ENCODE measurements at regions not wholly inside any gene's neighbourhood (a gene's known extent, or its start where the extent isn't known, plus 50 kb on each side); places are given as distances from the start of the nearest gene placed in this dataset.

DNA sequence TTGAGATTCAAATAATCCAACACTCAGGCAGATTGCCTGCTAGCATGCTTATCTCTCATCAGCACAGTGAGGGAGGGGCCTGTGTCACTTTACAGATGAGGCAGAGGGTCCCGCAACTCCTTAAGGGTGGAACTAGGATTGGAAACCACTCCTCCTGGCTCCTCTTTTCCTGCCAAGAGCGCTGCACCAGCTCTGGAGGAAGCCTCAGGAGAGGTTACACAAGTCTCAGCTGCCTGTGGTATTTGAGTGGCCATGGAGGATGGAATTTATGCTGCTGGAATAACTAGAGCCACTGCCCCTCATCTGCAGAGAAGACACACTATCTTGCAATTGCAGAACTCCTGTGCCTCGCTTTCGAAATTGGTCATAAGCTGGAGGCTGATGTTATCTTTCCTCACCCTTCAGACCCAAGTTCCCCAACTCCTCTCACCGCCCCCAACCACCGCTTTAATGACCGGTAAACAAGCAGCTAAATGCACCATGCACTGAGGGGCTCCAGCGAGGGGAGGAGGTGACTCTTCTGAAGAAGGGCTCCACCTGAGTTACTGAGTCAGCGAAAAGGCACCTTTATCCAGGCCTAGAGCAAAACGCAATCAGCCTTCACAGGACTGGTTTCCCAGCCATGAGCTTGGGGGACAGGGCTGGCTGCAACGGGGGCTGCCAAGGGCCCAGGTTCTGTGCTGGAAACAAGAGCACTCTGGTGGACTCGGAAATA is 245.8 kb downstream of the SOX11 start:
- TF ChIP-seq ZFX (IDR thresholded peaks at IDR 0.05; ENCODE audit: borderline replicate concordance), result no peak
- TF ChIP-seq, protein P1, sequence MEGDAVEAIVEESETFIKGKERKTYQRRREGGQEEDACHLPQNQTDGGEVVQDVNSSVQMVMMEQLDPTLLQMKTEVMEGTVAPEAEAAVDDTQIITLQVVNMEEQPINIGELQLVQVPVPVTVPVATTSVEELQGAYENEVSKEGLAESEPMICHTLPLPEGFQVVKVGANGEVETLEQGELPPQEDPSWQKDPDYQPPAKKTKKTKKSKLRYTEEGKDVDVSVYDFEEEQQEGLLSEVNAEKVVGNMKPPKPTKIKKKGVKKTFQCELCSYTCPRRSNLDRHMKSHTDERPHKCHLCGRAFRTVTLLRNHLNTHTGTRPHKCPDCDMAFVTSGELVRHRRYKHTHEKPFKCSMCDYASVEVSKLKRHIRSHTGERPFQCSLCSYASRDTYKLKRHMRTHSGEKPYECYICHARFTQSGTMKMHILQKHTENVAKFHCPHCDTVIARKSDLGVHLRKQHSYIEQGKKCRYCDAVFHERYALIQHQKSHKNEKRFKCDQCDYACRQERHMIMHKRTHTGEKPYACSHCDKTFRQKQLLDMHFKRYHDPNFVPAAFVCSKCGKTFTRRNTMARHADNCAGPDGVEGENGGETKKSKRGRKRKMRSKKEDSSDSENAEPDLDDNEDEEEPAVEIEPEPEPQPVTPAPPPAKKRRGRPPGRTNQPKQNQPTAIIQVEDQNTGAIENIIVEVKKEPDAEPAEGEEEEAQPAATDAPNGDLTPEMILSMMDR (IDR thresholded peaks at IDR 0.05), result no peak
- H3K27ac ChIP-seq, result no peak overlapping the region

GRCh38 chr2:5938566-5938896 is 246.3 kb downstream of the SOX11 start:
- TF ChIP-seq, protein P1 (IDR thresholded peaks at IDR 0.05), result no peak
- TF ChIP-seq ZFX (IDR thresholded peaks at IDR 0.05; ENCODE audit: borderline replicate concordance), result no peak
- H3K27ac ChIP-seq, result no peak overlapping the region

DNA sequence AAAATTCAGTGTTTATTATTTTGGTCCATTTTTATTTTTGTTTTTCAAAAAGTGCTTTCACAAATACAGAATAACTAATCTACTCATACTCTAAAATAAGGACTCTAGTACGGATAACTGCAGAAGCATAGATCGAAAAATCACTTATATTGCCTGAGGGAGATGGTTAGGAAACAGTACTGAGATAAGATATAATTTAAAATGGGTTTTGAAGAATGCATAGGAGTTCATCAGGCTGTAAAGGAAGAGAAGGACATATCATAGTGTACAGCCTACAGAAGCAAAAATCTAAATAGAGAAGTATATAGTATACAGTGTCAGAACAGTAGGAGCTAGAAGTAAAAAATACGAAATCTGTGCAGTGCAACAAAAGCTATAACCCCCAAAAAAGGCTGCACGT is 247.4 kb downstream of the SOX11 start:
- no peak overlapping the region for H3K27ac ChIP-seq
- no peak for TF ChIP-seq ZFX (IDR thresholded peaks at IDR 0.05; ENCODE audit: borderline replicate concordance)
- TF ChIP-seq, protein P1 (IDR thresholded peaks at IDR 0.05), result no peak

GRCh38 chr2:5940596-5941535 is 248.7 kb downstream of the SOX11 start:
- TF ChIP-seq, protein P1 (IDR thresholded peaks at IDR 0.05), result no peak
- TF ChIP-seq ZFX (IDR thresholded peaks at IDR 0.05; ENCODE audit: borderline replicate concordance), result no peak
- H3K27ac ChIP-seq, result no peak overlapping the region

DNA sequence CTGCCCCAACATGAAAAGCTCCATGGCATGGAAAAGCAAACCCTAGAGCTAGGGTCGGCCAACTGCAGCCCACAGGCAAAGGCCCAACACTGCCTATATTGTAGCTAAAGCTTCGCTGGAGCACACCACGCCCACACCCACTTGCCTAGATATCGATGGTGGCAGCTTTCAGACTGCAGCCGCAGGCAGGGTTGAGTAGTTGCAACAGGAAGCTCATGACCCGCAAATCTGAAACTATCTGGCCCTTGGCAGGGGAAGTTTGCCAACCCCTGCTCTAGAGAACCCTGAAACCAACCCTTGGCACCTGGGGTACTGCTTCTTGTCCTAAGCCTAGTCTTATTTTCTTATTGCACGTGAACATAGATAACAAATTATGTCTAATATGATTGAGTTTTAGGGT is 250.0 kb downstream of the SOX11 start:
- TF ChIP-seq, protein P1 (IDR thresholded peaks at IDR 0.05), result no peak
- no peak for TF ChIP-seq ZFX (IDR thresholded peaks at IDR 0.05; ENCODE audit: borderline replicate concordance)
- H3K27ac ChIP-seq, result no peak overlapping the region

GRCh38 chr2:5945742-5946141 is 253.6 kb downstream of the SOX11 start:
- TF ChIP-seq, protein P1 (IDR thresholded peaks at IDR 0.05), result no peak
- TF ChIP-seq ZFX (IDR thresholded peaks at IDR 0.05; ENCODE audit: borderline replicate concordance), result no peak
- H3K27ac ChIP-seq, result no peak overlapping the region

All from 22Rv1 (cell line).